IMR-90 (cell line): ENCODE measurements at regions not wholly inside any gene's neighbourhood (a gene's known extent, or its start where the extent isn't known, plus 50 kb on each side); places are given as distances from the start of the nearest gene placed in this dataset.

ENCODE experiments used
- ATAC-seq: fragments of 200-7000 bp; cut with Tn5 transposase; 2 replicates; pipeline ENCODE4 v1.9.1; 2020; ENCODE audit warnings: low read depth, mild to moderate bottlenecking, moderate library complexity
- BruUV-seq: library from RNA; stranded (reverse); fragments of 400-500 nt; replicated peaks from 2 replicates; lab custom pipeline; 2021; lab: Mats Ljungman, UMichigan
- CTCF ChIA-PET: fragments of 300-600 bp; formaldehyde crosslinking; extraction: SDS; loops from one replicate; lab custom pipeline; 2021; ENCODE audit warnings: antibody characterized with exemption; lab: Yijun Ruan, JAX
- POLR2A ChIA-PET: fragments of 300-600 bp; sonication (Branson Sonifier 250); formaldehyde crosslinking; loops from one replicate; lab custom pipeline; 2022; ENCODE audit warnings: antibody characterized with exemption; ENCODE audit not compliant: unreplicated experiment; lab: Charles Lee
- DNase-seq: peaks from one replicate; pipeline ENCODE4 v3.0.0; 2013
- H2AFZ ChIP-seq: replicated peaks from 2 replicates; pipeline ENCODE3; 2013; ENCODE audit warnings: low read length, mild to moderate bottlenecking; ENCODE audit not compliant: poor library complexity
- H2AK5ac ChIP-seq: 2 replicates; pipeline ENCODE4 v1.6.1; 2013; ENCODE audit warnings: low read depth, low read length, inconsistent platforms
- H2AK9ac ChIP-seq: replicated peaks from 2 replicates; pipeline ENCODE3; 2013; ENCODE audit warnings: mild to moderate bottlenecking, low read depth, low read length, moderate library complexity; ENCODE audit not compliant: poor library complexity
- H2BK120ac ChIP-seq: 2 replicates; pipeline ENCODE4 v1.6.1; 2013; ENCODE audit warnings: low read depth, low read length, inconsistent platforms
- H2BK15ac ChIP-seq: 3 replicates; pipeline ENCODE4 v1.6.1; 2013; ENCODE audit warnings: low read depth, low read length, inconsistent platforms
- H2BK20ac ChIP-seq: 2 replicates; pipeline ENCODE4 v1.6.1; 2013; ENCODE audit warnings: low read depth, mild to moderate bottlenecking, inconsistent platforms, low read length, moderate library complexity
- H2BK5ac ChIP-seq: 2 replicates; pipeline ENCODE4 v1.6.1; 2013; ENCODE audit warnings: mild to moderate bottlenecking, low read depth, low read length, inconsistent platforms; ENCODE audit not compliant: poor library complexity, severe bottlenecking
- H3K14ac ChIP-seq: replicated peaks from 2 replicates; pipeline ENCODE4 v1.6.1; 2013; ENCODE audit warnings: low read depth, low read length, inconsistent platforms
- H3K18ac ChIP-seq: 2 replicates; pipeline ENCODE4 v1.6.1; 2013; ENCODE audit warnings: low read depth, low read length, control low read depth
- H3K23ac ChIP-seq: 2 replicates; pipeline ENCODE4 v1.6.1; 2013; ENCODE audit warnings: low read depth, low read length, inconsistent platforms
- H3K27ac ChIP-seq: 2 replicates; pipeline ENCODE4 v1.5.1; 2013; ENCODE audit warnings: mild to moderate bottlenecking, control low read depth, low read length; ENCODE audit not compliant: insufficient read depth
- H3K27me3 ChIP-seq: 2 replicates; pipeline ENCODE4 v1.6.1; 2013; ENCODE audit warnings: low read length; ENCODE audit not compliant: control insufficient read depth, insufficient read depth
- H3K36me3 ChIP-seq: 2 replicates; pipeline ENCODE4 v1.6.1; 2013; ENCODE audit warnings: low read length, mixed read lengths; ENCODE audit not compliant: control insufficient read depth, insufficient read depth
- H3K4ac ChIP-seq: 2 replicates; pipeline ENCODE4 v1.6.1; 2013; ENCODE audit warnings: low read depth, low read length, inconsistent platforms
- H3K4me1 ChIP-seq: 2 replicates; pipeline ENCODE4 v1.6.1; 2013; ENCODE audit warnings: low read length, mixed read lengths; ENCODE audit not compliant: control insufficient read depth, insufficient read depth
- H3K4me2 ChIP-seq: 2 replicates; pipeline ENCODE4 v1.6.1; 2013; ENCODE audit warnings: low read depth, mild to moderate bottlenecking, control low read depth, low read length, moderate library complexity
- H3K4me3 ChIP-seq: 2 replicates; pipeline ENCODE4 v1.5.1; 2013; ENCODE audit warnings: low read depth, mild to moderate bottlenecking, control low read depth, low read length, moderate library complexity; ENCODE audit not compliant: insufficient read depth
- H3K56ac ChIP-seq: 2 replicates; pipeline ENCODE4 v1.6.1; 2013; ENCODE audit warnings: low read length, inconsistent platforms; ENCODE audit not compliant: insufficient read depth; ENCODE audit errors: extremely low read depth
- H3K79me1 ChIP-seq, 2 experiments: 2 replicates each; pipeline ENCODE4 v1.6.1; 2013; ENCODE audit warnings: low read length in 2 of 2, inconsistent platforms in 1 of 2, low read depth in 1 of 2
- H3K9ac ChIP-seq: 2 replicates; pipeline ENCODE4 v1.6.1; 2013; ENCODE audit warnings: low read depth, low read length, control low read depth
- H3K9me1 ChIP-seq: 2 replicates; pipeline ENCODE4 v1.6.1; 2013; ENCODE audit warnings: low read length, inconsistent platforms; ENCODE audit not compliant: insufficient read depth
- H3K9me3 ChIP-seq: 2 replicates; pipeline ENCODE4 v1.6.1; 2013; ENCODE audit warnings: low read length; ENCODE audit not compliant: control insufficient read depth, insufficient read depth
- H4K20me1 ChIP-seq: 2 replicates; pipeline ENCODE4 v1.6.1; 2013; ENCODE audit warnings: low read length, inconsistent platforms; ENCODE audit not compliant: insufficient read depth
- H4K5ac ChIP-seq: 2 replicates; pipeline ENCODE4 v1.6.1; 2013; ENCODE audit warnings: mild to moderate bottlenecking, low read depth, low read length, control low read depth
- H4K8ac ChIP-seq, 2 experiments: 2 replicates each; pipeline ENCODE4 v1.6.1; 2013; ENCODE audit warnings: low read depth in 2 of 2, low read length in 2 of 2, control low read depth in 1 of 2, inconsistent platforms in 1 of 2
- H4K91ac ChIP-seq: 2 replicates; pipeline ENCODE4 v1.6.1; 2013; ENCODE audit warnings: low read depth, low read length, inconsistent platforms; ENCODE audit not compliant: insufficient read depth
- CHD1 ChIP-seq: IDR thresholded peaks from 2 replicates; pipeline ENCODE4 v1.6.1; 2012; ENCODE audit warnings: low read depth, low read length, improper control_type of control experiment
- MAZ ChIP-seq: IDR thresholded peaks from 2 replicates; pipeline ENCODE4 v1.6.1; 2012; ENCODE audit warnings: low read depth, mild to moderate bottlenecking, low read length, improper control_type of control experiment, moderate library complexity, borderline replicate concordance
- NFE2L2 ChIP-seq: fragments of 150-350 bp; IDR thresholded peaks from 2 replicates; pipeline ENCODE4 v1.6.1; 2016; ENCODE audit warnings: low read depth, mild to moderate bottlenecking, low read length
- RAD21 ChIP-seq: IDR thresholded peaks from 2 replicates; pipeline ENCODE4 v1.6.1; 2012; ENCODE audit warnings: low read length, improper control_type of control experiment
- RFX5 ChIP-seq: IDR thresholded peaks from 2 replicates; pipeline ENCODE4 v1.8.0; 2012; ENCODE audit warnings: low read depth, mild to moderate bottlenecking, low read length, moderate library complexity
- SMC3 ChIP-seq: fragments of 150-350 bp; IDR thresholded peaks from 2 replicates; pipeline ENCODE4 v1.6.1; 2016; ENCODE audit warnings: low read depth, mild to moderate bottlenecking, antibody characterized with exemption, low read length, moderate library complexity
- WGBS, 2 experiments: methylation state at CpG; one replicate each; pipeline versions ENCODE4 v1.1.5 to v1.1.7; 2013; ENCODE audit warnings: missing lambda C conversion rate in 2 of 2; ENCODE audit not compliant: insufficient read length in 1 of 2; ENCODE audit errors: extremely low coverage in 2 of 2; 5-methylcytosine and 5-hydroxymethylcytosine counted together
- dilution Hi-C: fragments of 300-500 bp; cut with HindIII; formaldehyde crosslinking; loops from one replicate; pipeline ENCODE4 v1.14.3; 2018; ENCODE audit warnings: low sequenced_read_pairs; ENCODE audit not compliant: unreplicated experiment
- in situ Hi-C: fragments of 300-500 bp; cut with MboI; formaldehyde crosslinking; loops from 3 replicates; pipeline ENCODE4 v1.14.3; 2019; ENCODE audit warnings: low sequenced_read_pairs, inconsistent platforms, mixed read lengths
- intact Hi-C: fragments of 100-400 bp; cut with micrococcal nuclease; formaldehyde crosslinking; loops from 2 replicates; pipeline ENCODE4 v1.10.0; 2022
- TF ChIP-seq, protein P1 (sequence below): fragments of 150-350 bp; IDR thresholded peaks from 2 replicates; pipeline ENCODE4 v1.6.1; 2016; ENCODE audit warnings: low read depth, mild to moderate bottlenecking, low read length, moderate library complexity, borderline replicate concordance
- TF ChIP-seq, protein P2 (sequence below): conservative IDR thresholded peaks from 2 replicates; pipeline ENCODE4 v1.5.1; 2012; ENCODE audit warnings: mild to moderate bottlenecking, low read depth, low read length, improper control_type of control experiment
- TF ChIP-seq, protein P3 (sequence below): fragments of 150-350 bp; IDR thresholded peaks from 2 replicates; pipeline ENCODE4 v1.6.1; 2017; ENCODE audit warnings: mild to moderate bottlenecking, antibody characterized with exemption, low read length, low read depth

DNA sequence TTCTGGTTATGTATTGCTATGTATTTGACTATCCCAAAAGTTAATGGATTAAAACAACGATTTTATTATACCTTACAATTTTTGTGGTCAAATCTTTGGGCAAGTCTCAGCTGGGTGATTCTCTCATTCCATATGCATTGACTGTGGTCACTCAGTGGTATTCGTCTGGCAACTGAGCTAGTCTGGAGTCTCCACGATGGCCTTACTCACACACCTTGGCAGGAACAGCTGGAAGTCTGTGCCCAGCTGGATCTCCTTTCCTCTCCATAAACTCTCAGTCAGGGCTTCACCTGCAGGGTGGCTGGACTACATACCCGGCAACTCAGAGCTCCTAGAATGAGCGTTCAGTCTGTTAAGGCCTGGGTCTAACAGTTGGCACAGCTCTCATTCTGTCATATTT lies 141.1 kb upstream of the WDFY3 start:
- WGBS, 2 experiments: 88% methylated on average over 2 of the region's 5 CpGs; no CpG with 5 or more reads in 1 of the 2 experiments
- H3K9ac ChIP-seq: no peak overlapping the region
- H4K91ac ChIP-seq: no peak overlapping the region
- H4K8ac ChIP-seq: no peak overlapping the region
- no peak overlapping the region for H4K5ac ChIP-seq
- no peaks in the 10 kb centered on the region for H4K20me1 ChIP-seq
- POLR2A ChIA-PET: no interaction called here
- H3K27me3 ChIP-seq: no peaks in the 10 kb centered on the region
- no peak overlapping the region for H2BK120ac ChIP-seq
- TF ChIP-seq MAZ: no peak
- TF ChIP-seq CHD1: no peak
- no peak for TF ChIP-seq SMC3
- TF ChIP-seq, protein P1, sequence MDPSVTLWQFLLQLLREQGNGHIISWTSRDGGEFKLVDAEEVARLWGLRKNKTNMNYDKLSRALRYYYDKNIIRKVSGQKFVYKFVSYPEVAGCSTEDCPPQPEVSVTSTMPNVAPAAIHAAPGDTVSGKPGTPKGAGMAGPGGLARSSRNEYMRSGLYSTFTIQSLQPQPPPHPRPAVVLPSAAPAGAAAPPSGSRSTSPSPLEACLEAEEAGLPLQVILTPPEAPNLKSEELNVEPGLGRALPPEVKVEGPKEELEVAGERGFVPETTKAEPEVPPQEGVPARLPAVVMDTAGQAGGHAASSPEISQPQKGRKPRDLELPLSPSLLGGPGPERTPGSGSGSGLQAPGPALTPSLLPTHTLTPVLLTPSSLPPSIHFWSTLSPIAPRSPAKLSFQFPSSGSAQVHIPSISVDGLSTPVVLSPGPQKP: no peak
- TF ChIP-seq, protein P2, sequence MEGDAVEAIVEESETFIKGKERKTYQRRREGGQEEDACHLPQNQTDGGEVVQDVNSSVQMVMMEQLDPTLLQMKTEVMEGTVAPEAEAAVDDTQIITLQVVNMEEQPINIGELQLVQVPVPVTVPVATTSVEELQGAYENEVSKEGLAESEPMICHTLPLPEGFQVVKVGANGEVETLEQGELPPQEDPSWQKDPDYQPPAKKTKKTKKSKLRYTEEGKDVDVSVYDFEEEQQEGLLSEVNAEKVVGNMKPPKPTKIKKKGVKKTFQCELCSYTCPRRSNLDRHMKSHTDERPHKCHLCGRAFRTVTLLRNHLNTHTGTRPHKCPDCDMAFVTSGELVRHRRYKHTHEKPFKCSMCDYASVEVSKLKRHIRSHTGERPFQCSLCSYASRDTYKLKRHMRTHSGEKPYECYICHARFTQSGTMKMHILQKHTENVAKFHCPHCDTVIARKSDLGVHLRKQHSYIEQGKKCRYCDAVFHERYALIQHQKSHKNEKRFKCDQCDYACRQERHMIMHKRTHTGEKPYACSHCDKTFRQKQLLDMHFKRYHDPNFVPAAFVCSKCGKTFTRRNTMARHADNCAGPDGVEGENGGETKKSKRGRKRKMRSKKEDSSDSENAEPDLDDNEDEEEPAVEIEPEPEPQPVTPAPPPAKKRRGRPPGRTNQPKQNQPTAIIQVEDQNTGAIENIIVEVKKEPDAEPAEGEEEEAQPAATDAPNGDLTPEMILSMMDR: no peak
- TF ChIP-seq, protein P3, sequence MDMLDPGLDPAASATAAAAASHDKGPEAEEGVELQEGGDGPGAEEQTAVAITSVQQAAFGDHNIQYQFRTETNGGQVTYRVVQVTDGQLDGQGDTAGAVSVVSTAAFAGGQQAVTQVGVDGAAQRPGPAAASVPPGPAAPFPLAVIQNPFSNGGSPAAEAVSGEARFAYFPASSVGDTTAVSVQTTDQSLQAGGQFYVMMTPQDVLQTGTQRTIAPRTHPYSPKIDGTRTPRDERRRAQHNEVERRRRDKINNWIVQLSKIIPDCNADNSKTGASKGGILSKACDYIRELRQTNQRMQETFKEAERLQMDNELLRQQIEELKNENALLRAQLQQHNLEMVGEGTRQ: no peak
- TF ChIP-seq NFE2L2: no peak
- no peak for TF ChIP-seq RFX5
- no peak for TF ChIP-seq RAD21
- CTCF ChIA-PET: interaction anchor here (0.6 to 1.1 kb wide), 2 partner anchors 13 to 23 kb away, joined by 3 read pairs; no protein-coding TSS in a partner anchor
- no peaks in the 10 kb centered on the region for H3K9me3 ChIP-seq
- no peaks in the 10 kb centered on the region for H3K36me3 ChIP-seq
- no TSS peak for BruUV-seq
- H2BK20ac ChIP-seq: no peak overlapping the region
- dilution Hi-C loops: no loop called here
- no peak overlapping the region for H3K14ac ChIP-seq
- ATAC-seq (no peak), DNase-seq (no peak)
- intact Hi-C loops: no loop called here
- H3K27ac ChIP-seq: no peak overlapping the region
- no peaks in the 10 kb centered on the region for H3K4me1 ChIP-seq
- H3K4me2 ChIP-seq: no peak overlapping the region
- no peaks in the 10 kb centered on the region for H3K79me1 ChIP-seq
- in situ Hi-C loops: no loop called here
- H2AK5ac ChIP-seq: no peak overlapping the region
- H3K4ac ChIP-seq: no peak overlapping the region
- no peak overlapping the region for H2BK15ac ChIP-seq
- H2AK9ac ChIP-seq: no peak overlapping the region
- no peak overlapping the region for H3K4me3 ChIP-seq
- no peak overlapping the region for H3K23ac ChIP-seq
- no peak overlapping the region for H2AFZ ChIP-seq
- H3K18ac ChIP-seq: no peak overlapping the region
- no peak overlapping the region for H3K56ac ChIP-seq
- no peaks in the 10 kb centered on the region; the same call in 1 of the 2 replicates for H3K9me1 ChIP-seq
- no peak overlapping the region for H2BK5ac ChIP-seq
